H9 (cell line): ENCODE measurements at regions not wholly inside any gene's neighbourhood (a gene's known extent, or its start where the extent isn't known, plus 50 kb on each side); places are given as distances from the start of the nearest gene placed in this dataset.

Experiments used
- DNase-seq: peaks from one replicate; pipeline ENCODE4 v3.0.0-alpha.2; 2017
- H2AFZ ChIP-seq: one replicate; pipeline ENCODE4 v1.6.1; 2013; ENCODE audit warnings: mild to moderate bottlenecking, low read length, control low read depth, moderate library complexity
- H2AK5ac ChIP-seq: 2 replicates; pipeline ENCODE4 v1.6.1; 2013; ENCODE audit warnings: low read length, control low read depth, mixed read lengths; ENCODE audit not compliant: insufficient read length
- H2BK120ac ChIP-seq: one replicate; pipeline ENCODE4 v1.6.1; 2013; ENCODE audit warnings: low read depth, mild to moderate bottlenecking, low read length, control low read depth, inconsistent platforms; ENCODE audit not compliant: poor library complexity, severe bottlenecking
- H2BK12ac ChIP-seq: 2 replicates; pipeline ENCODE4 v1.6.1; 2013; ENCODE audit warnings: low read length, control low read depth, mixed read lengths, low read depth; ENCODE audit not compliant: insufficient read length
- H2BK15ac ChIP-seq: 2 replicates; pipeline ENCODE4 v1.6.1; 2013; ENCODE audit warnings: low read depth, low read length, control low read depth
- H2BK20ac ChIP-seq: one replicate; pipeline ENCODE4 v1.6.1; 2013; ENCODE audit warnings: low read depth, mild to moderate bottlenecking, low read length, control low read depth, inconsistent platforms; ENCODE audit not compliant: poor library complexity, severe bottlenecking
- H2BK5ac ChIP-seq: 2 replicates; pipeline ENCODE4 v1.6.1; 2013; ENCODE audit warnings: low read length, control low read depth, mixed read lengths; ENCODE audit not compliant: insufficient read length
- H3K14ac ChIP-seq: 2 replicates; pipeline ENCODE4 v1.6.1; 2013; ENCODE audit warnings: low read length, control low read depth; ENCODE audit not compliant: insufficient read depth
- H3K18ac ChIP-seq: 2 replicates; pipeline ENCODE4 v1.6.1; 2013; ENCODE audit warnings: low read depth, mild to moderate bottlenecking, mixed read lengths, low read length, control low read depth; ENCODE audit not compliant: insufficient read length
- H3K23ac ChIP-seq: 2 replicates; pipeline ENCODE4 v1.6.1; 2013; ENCODE audit warnings: low read length, control low read depth, mixed read lengths, low read depth; ENCODE audit not compliant: insufficient read length
- H3K23me2 ChIP-seq: 2 replicates; pipeline ENCODE4 v1.6.1; 2013; ENCODE audit warnings: low read depth, mild to moderate bottlenecking, mixed read lengths, low read length, control low read depth; ENCODE audit not compliant: insufficient read length, poor library complexity, severe bottlenecking
- H3K27ac ChIP-seq: 2 replicates; pipeline ENCODE4 v1.5.1; 2013; ENCODE audit warnings: low read length, control low read depth, mixed read lengths, low read depth; ENCODE audit not compliant: insufficient read length
- H3K27me3 ChIP-seq: 2 replicates; pipeline ENCODE4 v1.6.1; 2013; ENCODE audit warnings: low read length, control low read depth, inconsistent platforms; ENCODE audit not compliant: insufficient read depth
- H3K4ac ChIP-seq: 2 replicates; pipeline ENCODE4 v1.6.1; 2013; ENCODE audit warnings: low read depth, mild to moderate bottlenecking, control low read depth, inconsistent platforms, low read length, moderate library complexity
- H3K4me1 ChIP-seq: 2 replicates; pipeline ENCODE4 v1.6.1; 2013; ENCODE audit warnings: low read length, control low read depth, inconsistent platforms; ENCODE audit not compliant: insufficient read depth
- H3K4me2 ChIP-seq: 2 replicates; pipeline ENCODE4 v1.6.1; 2013; ENCODE audit warnings: low read length, control low read depth, mixed read lengths; ENCODE audit not compliant: insufficient read length, insufficient read depth
- H3K56ac ChIP-seq: 2 replicates; pipeline ENCODE4 v1.6.1; 2013; ENCODE audit warnings: low read depth, mild to moderate bottlenecking, mixed read lengths, low read length, control low read depth; ENCODE audit not compliant: insufficient read length
- H3K79me1 ChIP-seq: 2 replicates; pipeline ENCODE4 v1.6.1; 2013; ENCODE audit warnings: low read depth, mild to moderate bottlenecking, moderate library complexity, low read length, control low read depth, inconsistent platforms; ENCODE audit not compliant: insufficient read depth, poor library complexity, severe bottlenecking
- H3K79me2 ChIP-seq: 2 replicates; pipeline ENCODE4 v1.6.1; 2013; ENCODE audit warnings: low read length, control low read depth, inconsistent platforms; ENCODE audit not compliant: insufficient read depth
- H3K9ac ChIP-seq: 2 replicates; pipeline ENCODE4 v1.6.1; 2013; ENCODE audit warnings: low read length, control low read depth, mixed read lengths; ENCODE audit not compliant: insufficient read length; ENCODE audit errors: extremely low read depth
- H3K9me3 ChIP-seq: one replicate; pipeline ENCODE4 v1.6.1; 2013; ENCODE audit warnings: low read depth, low read length, inconsistent platforms; ENCODE audit not compliant: control insufficient read depth
- H3T11ph ChIP-seq: one replicate; pipeline ENCODE4 v1.6.1; 2013; ENCODE audit warnings: mild to moderate bottlenecking, low read length, control low read depth, inconsistent platforms
- H4K20me1 ChIP-seq: one replicate; pipeline ENCODE4 v1.6.1; 2013; ENCODE audit not compliant: control insufficient read depth, insufficient read length, insufficient read depth
- H4K5ac ChIP-seq: 2 replicates; pipeline ENCODE4 v1.6.1; 2013; ENCODE audit warnings: low read depth, mild to moderate bottlenecking, mixed read lengths, low read length, control low read depth; ENCODE audit not compliant: insufficient read length
- H4K8ac ChIP-seq: replicated peaks from 2 replicates; pipeline ENCODE4 v1.6.1; 2013; ENCODE audit warnings: low read length, control low read depth, mixed read lengths, low read depth; ENCODE audit not compliant: insufficient read length
- H4K91ac ChIP-seq: 2 replicates; pipeline ENCODE4 v1.6.1; 2013; ENCODE audit warnings: low read depth, mild to moderate bottlenecking, moderate library complexity, mixed read lengths, low read length, control low read depth; ENCODE audit not compliant: insufficient read length
- H3K27ac Mint-ChIP-seq, 3 experiments: 2 replicates in 2 of 3; 3 replicates in 1 of 3; pipeline ENCODE4 v1.8.0; 2020 to 2021; ENCODE audit warnings: mixed read lengths in 3 of 3, mild to moderate bottlenecking in 1 of 3, moderate library complexity in 1 of 3
- H3K27me3 Mint-ChIP-seq: 2 replicates; pipeline ENCODE4 v1.8.0; 2021; ENCODE audit warnings: low read depth, mild to moderate bottlenecking, moderate library complexity, mixed read lengths
- H3K36me3 Mint-ChIP-seq, 3 experiments: 2 replicates in 2 of 3; 3 replicates in 1 of 3; pipeline ENCODE4 v1.8.0; 2020 to 2021; ENCODE audit warnings: low read depth in 3 of 3, mixed read lengths in 3 of 3; ENCODE audit not compliant: insufficient read depth in 1 of 3
- H3K4me1 Mint-ChIP-seq, 2 experiments: 2 replicates each; pipeline ENCODE4 v1.8.0; 2020; ENCODE audit warnings: mixed read lengths in 2 of 2
- H3K4me3 Mint-ChIP-seq, 2 experiments: 2 replicates in 1 of 2; 3 replicates in 1 of 2; pipeline ENCODE4 v1.8.0; 2020 to 2021; ENCODE audit warnings: mild to moderate bottlenecking in 2 of 2, mixed read lengths in 2 of 2, moderate library complexity in 1 of 2
- H3K9me3 Mint-ChIP-seq, 2 experiments: 2 replicates in 1 of 2; 3 replicates in 1 of 2; pipeline ENCODE4 v1.8.0; 2020; ENCODE audit warnings: mild to moderate bottlenecking in 2 of 2, mixed read lengths in 2 of 2, moderate library complexity in 1 of 2
- WGBS: extraction: QIAGEN DNeasy Blood & Tissue Kit; methylation state at CpG from one replicate; pipeline ENCODE4 v1.1.7; 2013; ENCODE audit warnings: missing lambda C conversion rate, low lambda C conversion rate, mixed read lengths; ENCODE audit not compliant: insufficient read length; ENCODE audit errors: extremely low coverage; 5-methylcytosine and 5-hydroxymethylcytosine counted together
- TF ChIP-seq, protein P1 (sequence below): fragments of 200-600 bp; sonication (generic); conservative IDR thresholded peaks from 3 replicates; pipeline ENCODE4 v1.8.0; 2021; ENCODE audit warnings: antibody characterized with exemption, mild to moderate bottlenecking

DNA sequence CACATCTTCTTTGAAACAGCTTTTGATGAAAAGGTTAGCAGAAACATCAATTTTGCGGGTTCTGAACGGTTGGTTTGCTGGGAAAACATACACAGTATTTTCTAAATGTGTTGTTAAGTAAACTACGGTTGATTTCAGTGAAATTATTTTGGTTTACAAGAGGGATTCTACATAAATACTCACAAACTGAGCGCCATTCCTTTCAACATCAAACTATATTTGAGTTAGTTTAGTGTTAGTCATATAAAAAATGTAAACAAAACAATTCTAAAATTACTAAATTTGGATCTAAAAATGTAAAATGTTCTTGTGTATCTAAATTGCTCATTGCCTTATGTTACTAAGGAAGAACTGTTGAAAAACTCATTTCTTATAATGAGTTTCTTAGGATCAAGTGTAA, 425.6 kb downstream of the PCDH18 start:
- H3K27ac Mint-ChIP-seq = no peak overlapping the region
- H3K4me2 ChIP-seq = no peak overlapping the region
- WGBS = no CpG with 5 or more reads among the region's 4 CpGs
- no peaks in the 10 kb centered on the region for H3K27me3 Mint-ChIP-seq
- H3T11ph ChIP-seq = no peak overlapping the region
- H2BK12ac ChIP-seq = no peak overlapping the region
- no peak overlapping the region for H3K4me3 Mint-ChIP-seq
- H3K23me2 ChIP-seq = no peaks in the 10 kb centered on the region
- H3K4me1 Mint-ChIP-seq = no peaks in the 10 kb centered on the region
- DNase-seq = no peak
- H3K79me2 ChIP-seq = no peaks in the 10 kb centered on the region
- no peak overlapping the region for H4K5ac ChIP-seq
- no peak overlapping the region for H2BK15ac ChIP-seq
- H3K9me3 Mint-ChIP-seq = no peaks in the 10 kb centered on the region
- H3K9me3 ChIP-seq = no peaks in the 10 kb centered on the region
- no peak overlapping the region for H3K4ac ChIP-seq
- H3K36me3 Mint-ChIP-seq = no peaks in the 10 kb centered on the region
- H2BK120ac ChIP-seq = no peak overlapping the region
- no peak overlapping the region for H3K14ac ChIP-seq
- H3K56ac ChIP-seq = no peak overlapping the region
- TF ChIP-seq, protein P1, sequence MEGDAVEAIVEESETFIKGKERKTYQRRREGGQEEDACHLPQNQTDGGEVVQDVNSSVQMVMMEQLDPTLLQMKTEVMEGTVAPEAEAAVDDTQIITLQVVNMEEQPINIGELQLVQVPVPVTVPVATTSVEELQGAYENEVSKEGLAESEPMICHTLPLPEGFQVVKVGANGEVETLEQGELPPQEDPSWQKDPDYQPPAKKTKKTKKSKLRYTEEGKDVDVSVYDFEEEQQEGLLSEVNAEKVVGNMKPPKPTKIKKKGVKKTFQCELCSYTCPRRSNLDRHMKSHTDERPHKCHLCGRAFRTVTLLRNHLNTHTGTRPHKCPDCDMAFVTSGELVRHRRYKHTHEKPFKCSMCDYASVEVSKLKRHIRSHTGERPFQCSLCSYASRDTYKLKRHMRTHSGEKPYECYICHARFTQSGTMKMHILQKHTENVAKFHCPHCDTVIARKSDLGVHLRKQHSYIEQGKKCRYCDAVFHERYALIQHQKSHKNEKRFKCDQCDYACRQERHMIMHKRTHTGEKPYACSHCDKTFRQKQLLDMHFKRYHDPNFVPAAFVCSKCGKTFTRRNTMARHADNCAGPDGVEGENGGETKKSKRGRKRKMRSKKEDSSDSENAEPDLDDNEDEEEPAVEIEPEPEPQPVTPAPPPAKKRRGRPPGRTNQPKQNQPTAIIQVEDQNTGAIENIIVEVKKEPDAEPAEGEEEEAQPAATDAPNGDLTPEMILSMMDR = no peak
- H3K9ac ChIP-seq = no peak overlapping the region
- no peaks in the 10 kb centered on the region for H3K4me1 ChIP-seq
- H2BK20ac ChIP-seq = no peak overlapping the region
- no peak overlapping the region for H3K23ac ChIP-seq
- H3K79me1 ChIP-seq = no peaks in the 10 kb centered on the region
- H3K18ac ChIP-seq = no peak overlapping the region
- H2AFZ ChIP-seq = no peak overlapping the region
- H3K27ac ChIP-seq = no peak overlapping the region
- H4K91ac ChIP-seq = no peak overlapping the region
- H4K8ac ChIP-seq = no peak overlapping the region
- H3K27me3 ChIP-seq = no peaks in the 10 kb centered on the region
- H2AK5ac ChIP-seq = no peak overlapping the region
- no peaks in the 10 kb centered on the region for H4K20me1 ChIP-seq
- no peak overlapping the region for H2BK5ac ChIP-seq
